K562 (cell line): ENCODE measurements at regions not wholly inside any gene's neighbourhood (a gene's known extent, or its start where the extent isn't known, plus 50 kb on each side); places are given as distances from the start of the nearest gene placed in this dataset.

Experiments
- CHCHD3 ChIP-seq: fragments of 250-450 bp; sonication (Bioruptor Pico); IDR thresholded peaks from 2 replicates; pipeline ENCODE4 v2.1.2; 2022; ENCODE audit warnings: mild to moderate bottlenecking
- GABPB2 ChIP-seq: fragments of 250-450 bp; sonication (Bioruptor Pico); conservative IDR thresholded peaks from 2 replicates; pipeline ENCODE4 v1.5.1; 2021; ENCODE audit warnings: mild to moderate bottlenecking
- JUND ChIP-seq, 2 experiments: IDR thresholded peaks; 2 replicates in 1 of 2; 3 replicates in 1 of 2; pipeline ENCODE4 v1.6.1; 2011; ENCODE audit warnings: borderline replicate concordance in 2 of 2, low read depth in 2 of 2, low read length in 2 of 2, improper control_type of control experiment in 1 of 2, missing biosample characterization in 1 of 2, missing genetic modification characterization in 1 of 2, missing genetic modification reagents in 1 of 2
- TCF15 ChIP-seq: fragments of 250-450 bp; sonication (Bioruptor Pico); IDR thresholded peaks from 2 replicates; pipeline ENCODE4 v1.8.0; 2022; ENCODE audit warnings: moderate library complexity, mild to moderate bottlenecking, inconsistent platforms
- ZBTB40 ChIP-seq, 2 experiments: fragments of 450-650 bp in 1 of 2; sonication (generic) in 1 of 2; formaldehyde crosslinking in 1 of 2; IDR thresholded peaks; 2 replicates each; pipeline versions ENCODE4 v1.7.1 to v1.9.0; 2016 to 2022; ENCODE audit warnings: inconsistent platforms in 1 of 2, mild to moderate bottlenecking in 1 of 2, missing genetic modification reagents in 1 of 2
- ZEB2 ChIP-seq: fragments of 450-650 bp; IDR thresholded peaks from 2 replicates; pipeline ENCODE4 v1.6.1; 2016
- ZNF197 ChIP-seq: fragments of 200-800 bp; sonication (Bioruptor generic); IDR thresholded peaks from 2 replicates; pipeline ENCODE4 v1.6.1; 2016; ENCODE audit warnings: low read depth, missing genetic modification characterization, missing compliant biosample characterization
- ZNF444 ChIP-seq: fragments of 250-450 bp; sonication (Bioruptor Pico); IDR thresholded peaks from 2 replicates; pipeline ENCODE4 v1.4.0; 2020; ENCODE audit warnings: mild to moderate bottlenecking, moderate library complexity
- ZNF717 ChIP-seq: fragments of 250-450 bp; sonication (Bioruptor Pico); IDR thresholded peaks from 2 replicates; pipeline ENCODE4 v1.5.0; 2021
- TF ChIP-seq, protein P1 (sequence below): sonication (generic); formaldehyde crosslinking; IDR thresholded peaks from 2 replicates; pipeline ENCODE4 v1.8.0; 2022; ENCODE audit warnings: mild to moderate bottlenecking, low read depth, missing genetic modification reagents
- TF ChIP-seq, protein P2 (sequence below): fragments of 450-650 bp; IDR thresholded peaks from 2 replicates; pipeline ENCODE4 v1.6.1; 2016
- TF ChIP-seq, protein P3 (sequence below), 3 experiments: fragments of 200-800 bp in 1 of 3; sonication (Bioruptor generic) in 1 of 3; sonication (generic) in 1 of 3; formaldehyde crosslinking in 1 of 3; IDR thresholded peaks; 2 replicates each; pipeline versions ENCODE4 v1.6.1 to v1.8.0; 2016 to 2022; ENCODE audit warnings: mild to moderate bottlenecking in 2 of 3, missing compliant biosample characterization in 2 of 3, missing genetic modification characterization in 2 of 3, missing genetic modification reagents in 1 of 3
- TF ChIP-seq, protein P4 (sequence below): sonication (generic); formaldehyde crosslinking; IDR thresholded peaks from 2 replicates; pipeline ENCODE4 v1.8.0; 2023; ENCODE audit warnings: mild to moderate bottlenecking, missing genetic modification reagents

DNA sequence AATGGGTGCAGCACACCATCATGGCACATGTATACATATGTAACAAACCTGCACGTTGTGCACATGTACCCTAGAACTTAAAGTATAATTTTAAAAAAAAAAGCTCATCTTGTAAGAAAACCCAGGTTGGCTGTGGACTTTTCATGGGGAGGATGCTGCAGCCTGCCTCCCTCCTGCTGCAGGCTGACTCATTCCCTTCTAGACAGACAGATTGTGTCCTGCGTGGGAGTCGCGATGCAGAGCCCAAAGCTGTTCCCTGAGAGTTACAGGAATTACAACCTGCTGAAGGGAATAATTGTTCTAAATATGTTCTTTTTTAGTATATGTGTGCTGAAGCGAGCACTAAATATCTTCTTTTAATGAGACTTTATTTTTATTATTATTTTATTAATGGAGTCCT is 93.2 kb downstream of the TBX19 start (continued):
- TF ChIP-seq, protein P1, sequence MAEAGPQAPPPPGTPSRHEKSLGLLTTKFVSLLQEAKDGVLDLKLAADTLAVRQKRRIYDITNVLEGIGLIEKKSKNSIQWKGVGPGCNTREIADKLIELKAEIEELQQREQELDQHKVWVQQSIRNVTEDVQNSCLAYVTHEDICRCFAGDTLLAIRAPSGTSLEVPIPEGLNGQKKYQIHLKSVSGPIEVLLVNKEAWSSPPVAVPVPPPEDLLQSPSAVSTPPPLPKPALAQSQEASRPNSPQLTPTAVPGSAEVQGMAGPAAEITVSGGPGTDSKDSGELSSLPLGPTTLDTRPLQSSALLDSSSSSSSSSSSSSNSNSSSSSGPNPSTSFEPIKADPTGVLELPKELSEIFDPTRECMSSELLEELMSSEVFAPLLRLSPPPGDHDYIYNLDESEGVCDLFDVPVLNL (CRISPR knock-in tag) = no peak
- TF ChIP-seq, protein P2, sequence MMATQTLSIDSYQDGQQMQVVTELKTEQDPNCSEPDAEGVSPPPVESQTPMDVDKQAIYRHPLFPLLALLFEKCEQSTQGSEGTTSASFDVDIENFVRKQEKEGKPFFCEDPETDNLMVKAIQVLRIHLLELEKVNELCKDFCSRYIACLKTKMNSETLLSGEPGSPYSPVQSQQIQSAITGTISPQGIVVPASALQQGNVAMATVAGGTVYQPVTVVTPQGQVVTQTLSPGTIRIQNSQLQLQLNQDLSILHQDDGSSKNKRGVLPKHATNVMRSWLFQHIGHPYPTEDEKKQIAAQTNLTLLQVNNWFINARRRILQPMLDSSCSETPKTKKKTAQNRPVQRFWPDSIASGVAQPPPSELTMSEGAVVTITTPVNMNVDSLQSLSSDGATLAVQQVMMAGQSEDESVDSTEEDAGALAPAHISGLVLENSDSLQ = 0 out of 2 replicates have a peak, but pooled peaks have one; percentile 13
- TF ChIP-seq ZNF197 = no peak
- no peak for TF ChIP-seq ZBTB40 (IDR thresholded peaks at IDR 0.05)
- TF ChIP-seq ZBTB40 (CRISPR knock-in tag; IDR thresholded peaks at IDR 0.05) = no peak
- no peak for TF ChIP-seq TCF15 (CRISPR knock-in tag)
- TF ChIP-seq ZNF717 (CRISPR knock-in tag) = no peak
- no peak for TF ChIP-seq GABPB2 (CRISPR knock-in tag)
- TF ChIP-seq, protein P3, sequence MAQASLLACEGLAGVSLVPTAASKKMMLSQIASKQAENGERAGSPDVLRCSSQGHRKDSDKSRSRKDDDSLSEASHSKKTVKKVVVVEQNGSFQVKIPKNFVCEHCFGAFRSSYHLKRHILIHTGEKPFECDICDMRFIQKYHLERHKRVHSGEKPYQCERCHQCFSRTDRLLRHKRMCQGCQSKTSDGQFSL (CRISPR knock-in tag; IDR thresholded peaks at IDR 0.05) = no peak
- TF ChIP-seq, protein P3 (tag; IDR thresholded peaks at IDR 0.05) = no peak
- no peak for TF ChIP-seq CHCHD3 (CRISPR knock-in tag)
- no peak for TF ChIP-seq ZNF444
- peak; percentile 94 for TF ChIP-seq JUND (IDR thresholded peaks at IDR 0.05; ENCODE audit: borderline replicate concordance, low read depth, low read length)
- peak; percentile 87; the same call in 2 of the 3 replicates for TF ChIP-seq JUND (tag; IDR thresholded peaks at IDR 0.05; ENCODE audit: borderline replicate concordance, low read depth, low read length)
- TF ChIP-seq, protein P4, sequence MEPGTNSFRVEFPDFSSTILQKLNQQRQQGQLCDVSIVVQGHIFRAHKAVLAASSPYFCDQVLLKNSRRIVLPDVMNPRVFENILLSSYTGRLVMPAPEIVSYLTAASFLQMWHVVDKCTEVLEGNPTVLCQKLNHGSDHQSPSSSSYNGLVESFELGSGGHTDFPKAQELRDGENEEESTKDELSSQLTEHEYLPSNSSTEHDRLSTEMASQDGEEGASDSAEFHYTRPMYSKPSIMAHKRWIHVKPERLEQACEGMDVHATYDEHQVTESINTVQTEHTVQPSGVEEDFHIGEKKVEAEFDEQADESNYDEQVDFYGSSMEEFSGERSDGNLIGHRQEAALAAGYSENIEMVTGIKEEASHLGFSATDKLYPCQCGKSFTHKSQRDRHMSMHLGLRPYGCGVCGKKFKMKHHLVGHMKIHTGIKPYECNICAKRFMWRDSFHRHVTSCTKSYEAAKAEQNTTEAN (CRISPR knock-in tag) = no peak
- peak; percentile 73; the same call in 1 of the 2 replicates for TF ChIP-seq ZEB2
